Parathyroid adenoma (tissue), 2 donors: ENCODE measurements at regions not wholly inside any gene's neighbourhood (a gene's known extent, or its start where the extent isn't known, plus 50 kb on each side); places are given as distances from the start of the nearest gene placed in this dataset.

ENCODE experiments used
- H2AFZ ChIP-seq: fragments of 300-600 bp; sonication (generic); one replicate; pipeline ENCODE4 v1.7.0; 2017; ENCODE audit warnings: antibody characterized with exemption, mild to moderate bottlenecking
- H3K27ac ChIP-seq: fragments of 300-600 bp; sonication (generic); one replicate; pipeline ENCODE4 v1.7.0; 2017
- H3K27me3 ChIP-seq: fragments of 300-600 bp; sonication (generic); one replicate; pipeline ENCODE4 v1.7.0; 2017; ENCODE audit warnings: low read length; ENCODE audit not compliant: control insufficient read depth, insufficient read depth
- H3K36me3 ChIP-seq: fragments of 300-600 bp; sonication (generic); one replicate; pipeline ENCODE4 v1.7.0; 2017; ENCODE audit warnings: low read length; ENCODE audit not compliant: control insufficient read depth, insufficient read depth
- H3K4me1 ChIP-seq: fragments of 300-600 bp; sonication (generic); one replicate; pipeline ENCODE4 v1.7.0; 2017; ENCODE audit warnings: control low read depth
- H3K4me2 ChIP-seq: fragments of 300-600 bp; sonication (generic); one replicate; pipeline ENCODE4 v1.7.0; 2017; ENCODE audit warnings: low read length
- H3K4me3 ChIP-seq: fragments of 300-600 bp; sonication (generic); one replicate; pipeline ENCODE4 v1.7.0; 2017; ENCODE audit warnings: low read depth, low read length
- H3K79me2 ChIP-seq: fragments of 300-600 bp; sonication (generic); one replicate; pipeline ENCODE4 v1.7.0; 2017; ENCODE audit warnings: control low read depth
- H3K9ac ChIP-seq: fragments of 300-600 bp; sonication (generic); one replicate; pipeline ENCODE4 v1.7.0; 2017; ENCODE audit warnings: mild to moderate bottlenecking
- H3K9me3 ChIP-seq: fragments of 300-600 bp; sonication (generic); one replicate; pipeline ENCODE4 v1.7.0; 2017; ENCODE audit warnings: low read length; ENCODE audit not compliant: control insufficient read depth
- TF ChIP-seq, protein P1 (sequence below): fragments of 300-600 bp; sonication (generic); IDR thresholded peaks from one replicate; pipeline ENCODE4 v1.7.0; 2017; ENCODE audit warnings: antibody characterized with exemption, mild to moderate bottlenecking
- donor health status: primary hyperparathyroidism.

- H3K27ac ChIP-seq, result no peak overlapping the region
- H3K9me3 ChIP-seq, result no peaks in the 10 kb centered on the region
- H3K36me3 ChIP-seq, result no peaks in the 10 kb centered on the region
- no peak overlapping the region for H2AFZ ChIP-seq
- H3K27me3 ChIP-seq, result no peaks in the 10 kb centered on the region
- TF ChIP-seq, protein P1, sequence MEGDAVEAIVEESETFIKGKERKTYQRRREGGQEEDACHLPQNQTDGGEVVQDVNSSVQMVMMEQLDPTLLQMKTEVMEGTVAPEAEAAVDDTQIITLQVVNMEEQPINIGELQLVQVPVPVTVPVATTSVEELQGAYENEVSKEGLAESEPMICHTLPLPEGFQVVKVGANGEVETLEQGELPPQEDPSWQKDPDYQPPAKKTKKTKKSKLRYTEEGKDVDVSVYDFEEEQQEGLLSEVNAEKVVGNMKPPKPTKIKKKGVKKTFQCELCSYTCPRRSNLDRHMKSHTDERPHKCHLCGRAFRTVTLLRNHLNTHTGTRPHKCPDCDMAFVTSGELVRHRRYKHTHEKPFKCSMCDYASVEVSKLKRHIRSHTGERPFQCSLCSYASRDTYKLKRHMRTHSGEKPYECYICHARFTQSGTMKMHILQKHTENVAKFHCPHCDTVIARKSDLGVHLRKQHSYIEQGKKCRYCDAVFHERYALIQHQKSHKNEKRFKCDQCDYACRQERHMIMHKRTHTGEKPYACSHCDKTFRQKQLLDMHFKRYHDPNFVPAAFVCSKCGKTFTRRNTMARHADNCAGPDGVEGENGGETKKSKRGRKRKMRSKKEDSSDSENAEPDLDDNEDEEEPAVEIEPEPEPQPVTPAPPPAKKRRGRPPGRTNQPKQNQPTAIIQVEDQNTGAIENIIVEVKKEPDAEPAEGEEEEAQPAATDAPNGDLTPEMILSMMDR, result no peak
- no peak overlapping the region for H3K4me2 ChIP-seq
- no peak overlapping the region for H3K4me3 ChIP-seq
- H3K9ac ChIP-seq, result no peak overlapping the region
- H3K4me1 ChIP-seq, result no peaks in the 10 kb centered on the region
- no peaks in the 10 kb centered on the region for H3K79me2 ChIP-seq
Measured at GRCh38 chr3:132804498-132804897, 82.3 kb upstream of the NPHP3 start.

DNA sequence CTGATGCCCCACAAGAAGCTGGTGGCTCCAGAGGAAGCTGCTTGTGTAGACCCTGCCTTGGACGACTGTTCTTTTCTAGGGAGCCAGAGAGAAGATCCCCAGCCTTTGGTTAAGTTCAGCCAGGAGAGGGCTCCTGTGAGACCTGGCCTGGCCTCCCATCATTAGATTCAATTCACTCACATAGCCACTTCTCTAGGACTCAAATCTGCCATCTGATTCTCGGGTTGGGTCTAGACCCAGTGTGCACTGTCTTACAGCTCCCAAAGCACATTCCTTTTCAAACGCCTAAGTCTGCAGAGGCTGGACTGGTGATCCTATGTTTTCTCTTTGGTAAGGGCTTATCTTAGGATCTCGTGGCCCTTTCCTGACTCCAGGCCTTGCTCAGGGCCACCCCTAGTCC lies 81.7 kb upstream of the NPHP3 start:
- Histone ChIP-seq H3K27me3 (no peaks in the 10 kb centered on the region), H3K36me3 (no peaks in the 10 kb centered on the region), H2AFZ (no peak overlapping the region), H3K27ac (no peak overlapping the region), H3K4me2 (no peak overlapping the region), H3K9ac (no peak overlapping the region), H3K9me3 (no peaks in the 10 kb centered on the region), H3K4me1 (no peaks in the 10 kb centered on the region), H3K79me2 (no peaks in the 10 kb centered on the region), H3K4me3 (no peak overlapping the region)
- TF ChIP-seq, protein P1, result no peak

- no peak overlapping the region for H3K9ac ChIP-seq
- H3K36me3 ChIP-seq, result no peaks in the 10 kb centered on the region
- H3K27me3 ChIP-seq, result no peaks in the 10 kb centered on the region
- TF ChIP-seq, protein P1, result no peak
- H3K4me1 ChIP-seq, result no peaks in the 10 kb centered on the region
- H2AFZ ChIP-seq, result no peak overlapping the region
- no peaks in the 10 kb centered on the region for H3K9me3 ChIP-seq
- H3K4me3 ChIP-seq, result no peak overlapping the region
- no peak overlapping the region for H3K4me2 ChIP-seq
- H3K27ac ChIP-seq, result no peak overlapping the region
- H3K79me2 ChIP-seq, result no peaks in the 10 kb centered on the region
Measured at GRCh38 chr3:132800958-132801357, 78.7 kb upstream of the NPHP3 start.

DNA sequence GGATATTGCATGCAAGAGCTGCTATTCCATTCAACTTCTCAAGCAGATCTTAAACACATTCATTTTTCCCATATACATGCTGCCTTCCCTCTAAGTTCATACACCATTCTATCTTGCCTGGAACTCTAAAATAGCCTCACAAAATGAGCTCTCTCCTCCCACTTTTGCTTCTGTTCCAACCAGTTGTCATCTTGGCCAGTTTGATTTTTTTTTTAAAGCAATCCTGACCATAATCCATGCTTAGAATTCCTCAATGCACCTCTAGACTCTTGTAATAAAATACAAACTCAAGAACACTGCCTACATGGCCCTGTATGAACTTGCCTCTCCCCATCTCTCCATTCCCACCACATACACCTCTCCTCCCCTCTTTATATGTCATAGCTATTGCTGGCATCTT lies 68.6 kb upstream of the NPHP3 start:
- Histone ChIP-seq H3K36me3 (no peaks in the 10 kb centered on the region), H3K4me1 (no peaks in the 10 kb centered on the region), H3K79me2 (no peaks in the 10 kb centered on the region), H3K27ac (no peak overlapping the region), H3K4me2 (no peak overlapping the region), H3K9me3 (no peaks in the 10 kb centered on the region), H3K4me3 (no peak overlapping the region), H3K27me3 (no peaks in the 10 kb centered on the region), H2AFZ (no peak overlapping the region), H3K9ac (no peak overlapping the region)
- TF ChIP-seq, protein P1, result no peak

DNA sequence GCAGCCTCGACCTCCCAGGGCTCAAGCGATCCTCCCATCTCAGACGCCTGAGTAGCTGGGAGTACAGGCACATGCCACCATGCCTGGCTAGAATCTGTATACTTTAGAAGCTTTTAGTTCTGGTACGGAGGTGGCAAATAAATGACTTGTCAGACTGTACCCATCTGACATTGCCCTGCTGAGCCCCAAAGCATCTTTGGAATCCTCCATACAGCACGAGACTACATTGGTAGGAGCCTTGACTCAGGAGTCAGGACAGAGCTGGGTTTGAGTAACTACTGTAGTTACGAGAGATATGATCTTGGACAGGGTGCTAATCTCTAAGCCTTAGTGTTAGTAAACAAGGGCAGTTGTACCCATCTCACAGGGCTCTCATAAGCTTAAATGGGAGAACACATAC lies 67.8 kb upstream of the NPHP3 start:
- Histone ChIP-seq H3K4me1 (no peaks in the 10 kb centered on the region), H3K4me2 (no peak overlapping the region), H2AFZ (no peak overlapping the region), H3K4me3 (no peak overlapping the region), H3K79me2 (no peaks in the 10 kb centered on the region), H3K27me3 (no peaks in the 10 kb centered on the region), H3K9me3 (no peaks in the 10 kb centered on the region), H3K9ac (no peak overlapping the region), H3K36me3 (no peaks in the 10 kb centered on the region), H3K27ac (no peak overlapping the region)
- TF ChIP-seq, protein P1, result no peak
